ENCODE measurements at regions not wholly inside any gene's neighbourhood (a gene's known extent, or its start where the extent isn't known, plus 50 kb on each side); places are given as distances from the start of the nearest gene placed in this dataset.
A peak's percentile ranks its signal among the peaks of the same experiment; 100 is the strongest.

GRCh38 chr6:74550821-74551220 lies 655.0 kb downstream of the COL12A1 start:
- TF ChIP-seq CTCF (IDR thresholded peaks at IDR 0.05; ENCODE audit: insufficient read depth, low read length): no peak
- no peak for DNase-seq (ENCODE audit: low read depth)
- no peak overlapping the region for H3K4me3 ChIP-seq (ENCODE audit: low read depth, low read length)

GRCh38 chr6:74549746-74550145 lies 656.1 kb downstream of the COL12A1 start:
- H3K4me3 ChIP-seq (ENCODE audit: low read depth, low read length): no peak overlapping the region
- DNase-seq (ENCODE audit: low read depth): no peak
- no peak for TF ChIP-seq CTCF (IDR thresholded peaks at IDR 0.05; ENCODE audit: insufficient read depth, low read length)

- peak; percentile 70 for DNase-seq (ENCODE audit: low read depth)
- H3K4me3 ChIP-seq (ENCODE audit: low read depth, low read length): no peak overlapping the region
- no peak for TF ChIP-seq CTCF (IDR thresholded peaks at IDR 0.05; ENCODE audit: insufficient read depth, low read length)
Measured at GRCh38 chr6:74534465-74535211, 671.2 kb downstream of the COL12A1 start.

- TF ChIP-seq CTCF (IDR thresholded peaks at IDR 0.05; ENCODE audit: insufficient read depth, low read length): no peak
- no peak overlapping the region for H3K4me3 ChIP-seq (ENCODE audit: low read depth, low read length)
- DNase-seq (ENCODE audit: low read depth): peak; percentile 59
Measured at GRCh38 chr6:74519163-74519562, 686.7 kb downstream of the COL12A1 start.

GRCh38 chr6:74518035-74518434 lies 687.8 kb downstream of the COL12A1 start:
- no peak for DNase-seq (ENCODE audit: low read depth)
- no peak overlapping the region for H3K4me3 ChIP-seq (ENCODE audit: low read depth, low read length)
- no peak for TF ChIP-seq CTCF (IDR thresholded peaks at IDR 0.05; ENCODE audit: insufficient read depth, low read length)

- H3K4me3 ChIP-seq (ENCODE audit: low read depth, low read length): no peak overlapping the region
- no peak for TF ChIP-seq CTCF (IDR thresholded peaks at IDR 0.05; ENCODE audit: insufficient read depth, low read length)
- DNase-seq (ENCODE audit: low read depth): no peak
Measured at GRCh38 chr6:74510878-74511277, 695.0 kb downstream of the COL12A1 start.

GRCh38 chr6:74507649-74508048 lies 698.2 kb downstream of the COL12A1 start:
- H3K4me3 ChIP-seq (ENCODE audit: low read depth, low read length): no peak overlapping the region
- TF ChIP-seq CTCF (IDR thresholded peaks at IDR 0.05; ENCODE audit: insufficient read depth, low read length): no peak
- DNase-seq (ENCODE audit: low read depth): no peak

All from fibroblast of the aortic adventitia (primary cell).